ENCODE measurements at regions not wholly inside any gene's neighbourhood (a gene's known extent, or its start where the extent isn't known, plus 50 kb on each side); places are given as distances from the start of the nearest gene placed in this dataset.

- no peak for DNase-seq (ENCODE audit: low spot score)
These were observed 71.8 kb upstream of the ADRA1B start for GRCh38 chr5:159844267-159845121.

- no peak for DNase-seq (ENCODE audit: low spot score)
These were observed 66.7 kb upstream of the ADRA1B start for GRCh38 chr5:159849437-159850083.

GRCh38 chr5:159850160-159850559 lies 66.1 kb upstream of the ADRA1B start:
- no peak for DNase-seq (ENCODE audit: low spot score)

- DNase-seq (ENCODE audit: low spot score) = no peak
These were observed 65.2 kb upstream of the ADRA1B start for GRCh38 chr5:159851053-159851452.

GRCh38 chr5:159854916-159855315 lies 61.4 kb upstream of the ADRA1B start:
- no peak for DNase-seq (ENCODE audit: low spot score)

GRCh38 chr5:159855476-159856191 lies 60.6 kb upstream of the ADRA1B start:
- no peak for DNase-seq (ENCODE audit: low spot score)

GRCh38 chr5:159858871-159859270 lies 57.4 kb upstream of the ADRA1B start:
- no peak for DNase-seq (ENCODE audit: low spot score)

- no peak for DNase-seq (ENCODE audit: low spot score)
These were observed 55.2 kb upstream of the ADRA1B start for GRCh38 chr5:159861086-159861485.

GRCh38 chr5:159864885-159865691 lies 51.2 kb upstream of the ADRA1B start:
- DNase-seq (ENCODE audit: low spot score) = no peak

- DNase-seq (ENCODE audit: low spot score) = no peak
These were observed 50.2 kb upstream of the ADRA1B start for GRCh38 chr5:159866093-159866492.
